Pulmonary artery endothelial cell (primary cell): ENCODE measurements at regions not wholly inside any gene's neighbourhood (a gene's known extent, or its start where the extent isn't known, plus 50 kb on each side); places are given as distances from the start of the nearest gene placed in this dataset.

Experiments
- DNase-seq: peaks from one replicate; pipeline ENCODE4 v3.0.0-alpha.2; 2011; ENCODE audit warnings: low read depth, low spot score

GRCh38 chr10:29691564-29692072, 56.8 kb upstream of the SVIL start:
- DNase-seq: peak; percentile 81

DNA sequence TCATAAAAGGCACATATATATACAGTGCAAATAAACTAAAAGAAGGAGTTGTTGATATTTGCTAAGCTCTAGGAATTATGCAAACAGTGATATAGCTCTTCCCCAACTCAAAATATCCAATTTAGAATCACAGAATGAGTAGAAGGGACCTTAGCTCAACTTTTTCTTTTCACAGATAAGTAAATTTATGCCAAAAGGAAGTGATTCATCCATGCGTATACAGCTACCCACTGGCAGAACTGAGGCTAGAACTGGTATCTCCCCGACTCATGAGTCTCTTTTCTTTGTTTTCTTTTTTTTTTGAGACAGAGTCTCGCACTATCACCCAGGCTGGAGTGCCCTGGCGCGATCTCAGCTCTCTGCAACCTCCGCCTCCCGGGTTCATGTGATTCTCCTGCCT, 54.2 kb upstream of the SVIL start:
- peak; percentile 63 for DNase-seq

- no peak for DNase-seq
These were observed 53.5 kb upstream of the SVIL start for GRCh38 chr10:29688230-29688661.

DNA sequence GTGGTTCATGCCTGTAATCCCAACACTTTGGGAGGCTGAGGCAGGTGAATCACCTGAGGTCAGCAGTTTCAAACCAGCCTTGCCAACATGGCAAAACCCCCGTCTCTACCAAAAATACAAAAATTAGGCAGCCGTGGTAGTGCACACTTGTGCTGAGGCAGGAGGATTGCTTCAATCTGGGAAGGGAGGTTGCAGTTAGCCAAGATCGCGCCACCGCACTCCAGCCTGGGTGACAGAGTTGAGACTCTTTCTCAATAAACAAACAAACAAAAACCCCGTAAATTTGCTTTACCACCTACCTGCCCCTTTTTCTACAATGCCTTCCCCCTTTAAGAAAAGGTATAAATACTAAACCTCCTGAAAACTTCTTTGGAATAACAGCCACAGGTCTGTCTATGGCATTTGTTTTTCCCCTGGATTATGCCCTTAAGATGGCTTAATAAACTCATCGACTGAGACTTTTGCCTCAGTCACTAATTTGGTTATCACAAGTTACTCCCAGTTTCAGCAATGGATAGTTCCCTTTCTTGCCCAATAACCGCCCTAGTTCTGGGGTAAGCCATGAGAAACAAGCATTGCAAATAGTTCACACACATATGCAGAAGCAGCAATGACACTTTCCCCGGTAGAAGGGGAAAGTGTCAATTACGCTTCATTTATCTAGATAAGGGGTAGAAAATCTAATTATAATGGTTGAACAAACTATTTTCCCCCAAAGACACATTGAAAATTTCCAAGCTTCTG, 52.8 kb upstream of the SVIL start:
- DNase-seq: no peak

- DNase-seq: no peak
These were observed 50.7 kb upstream of the SVIL start for GRCh38 chr10:29685506-29685905.
